PC-3 (cell line): ENCODE measurements at regions not wholly inside any gene's neighbourhood (a gene's known extent, or its start where the extent isn't known, plus 50 kb on each side); places are given as distances from the start of the nearest gene placed in this dataset.

Source experiments
- EZH2 ChIP-seq: fragments of 300-600 bp; sonication (generic); IDR thresholded peaks from one replicate; pipeline ENCODE4 v1.6.1; 2017; ENCODE audit warnings: antibody characterized with exemption, mild to moderate bottlenecking, low read length; ENCODE audit not compliant: unreplicated experiment
- EZH2phosphoT487 ChIP-seq: fragments of 300-600 bp; sonication (generic); IDR thresholded peaks from 2 replicates; pipeline ENCODE4 v1.6.1; 2018; ENCODE audit warnings: mild to moderate bottlenecking, antibody characterized with exemption, low read length, borderline replicate concordance
- TF ChIP-seq, protein P1 (sequence below): fragments of 300-600 bp; sonication (generic); conservative IDR thresholded peaks from 2 replicates; pipeline ENCODE4 v1.5.1; 2017; ENCODE audit warnings: antibody characterized with exemption, low read depth, mild to moderate bottlenecking, low read length

- TF ChIP-seq, protein P1, sequence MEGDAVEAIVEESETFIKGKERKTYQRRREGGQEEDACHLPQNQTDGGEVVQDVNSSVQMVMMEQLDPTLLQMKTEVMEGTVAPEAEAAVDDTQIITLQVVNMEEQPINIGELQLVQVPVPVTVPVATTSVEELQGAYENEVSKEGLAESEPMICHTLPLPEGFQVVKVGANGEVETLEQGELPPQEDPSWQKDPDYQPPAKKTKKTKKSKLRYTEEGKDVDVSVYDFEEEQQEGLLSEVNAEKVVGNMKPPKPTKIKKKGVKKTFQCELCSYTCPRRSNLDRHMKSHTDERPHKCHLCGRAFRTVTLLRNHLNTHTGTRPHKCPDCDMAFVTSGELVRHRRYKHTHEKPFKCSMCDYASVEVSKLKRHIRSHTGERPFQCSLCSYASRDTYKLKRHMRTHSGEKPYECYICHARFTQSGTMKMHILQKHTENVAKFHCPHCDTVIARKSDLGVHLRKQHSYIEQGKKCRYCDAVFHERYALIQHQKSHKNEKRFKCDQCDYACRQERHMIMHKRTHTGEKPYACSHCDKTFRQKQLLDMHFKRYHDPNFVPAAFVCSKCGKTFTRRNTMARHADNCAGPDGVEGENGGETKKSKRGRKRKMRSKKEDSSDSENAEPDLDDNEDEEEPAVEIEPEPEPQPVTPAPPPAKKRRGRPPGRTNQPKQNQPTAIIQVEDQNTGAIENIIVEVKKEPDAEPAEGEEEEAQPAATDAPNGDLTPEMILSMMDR, result no peak
- TF ChIP-seq EZH2 (no peak), EZH2phosphoT487 (no peak)
Measured at GRCh38 chr2:10235909-10236550, 66.7 kb upstream of the HPCAL1 start.
